ENCODE measurements at regions not wholly inside any gene's neighbourhood (a gene's known extent, or its start where the extent isn't known, plus 50 kb on each side); places are given as distances from the start of the nearest gene placed in this dataset.

GRCh38 chr1:116313776-116314175 is 59.3 kb upstream of the ATP1A1 start:
- H3K36me3 ChIP-seq (ENCODE audit: insufficient read depth) = no peaks in the 10 kb centered on the region
- Mint-ChIP-seq H3K36me3 (ENCODE audit: low read depth) (no peaks in the 10 kb centered on the region), H3K4me3 (no peak overlapping the region), H3K9me3 (no peaks in the 10 kb centered on the region), H3K27ac (no peak overlapping the region), H3K4me1 (peaks cover 21% of the 10 kb centered on the region), H3K27me3 (ENCODE audit: insufficient read depth, low read depth, poor library complexity) (no peaks in the 10 kb centered on the region)
- no peaks in the 10 kb centered on the region for H3K9me2 ChIP-seq (ENCODE audit: insufficient read depth)
- H3K79me2 ChIP-seq (replicated peaks; ENCODE audit: insufficient read depth) = no peaks in the 10 kb centered on the region
- peaks cover 12% of the 10 kb centered on the region for H3K4me1 ChIP-seq (ENCODE audit: insufficient read depth)
- no peak for DNase-seq (ENCODE audit: low spot score)
- H4K20me1 ChIP-seq (replicated peaks; ENCODE audit: insufficient read depth) = no peaks in the 10 kb centered on the region
- H3K4me3 ChIP-seq = no peak overlapping the region
- no peak overlapping the region for H3K27ac ChIP-seq (ENCODE audit: low read depth)
- TF ChIP-seq ETS1 (IDR thresholded peaks at IDR 0.05) (no peak), ZNF462 (CRISPR knock-in tag; IDR thresholded peaks at IDR 0.05) (no peak), EZH2phosphoT487 (IDR thresholded peaks at IDR 0.05; ENCODE audit: unreplicated experiment) (no peak)
- no peaks in the 10 kb centered on the region for H3F3A ChIP-seq (replicated peaks; ENCODE audit: low read depth)
- H2AFZ ChIP-seq = no peak overlapping the region
- no peaks in the 10 kb centered on the region for H3K27me3 ChIP-seq (ENCODE audit: insufficient read depth)
- ATAC-seq = no peak
- no peak overlapping the region for H3K4me2 ChIP-seq

- Histone ChIP-seq H3K36me3 (ENCODE audit: insufficient read depth) (no peaks in the 10 kb centered on the region), H3K27me3 (ENCODE audit: insufficient read depth) (no peaks in the 10 kb centered on the region), H4K20me1 (replicated peaks; ENCODE audit: insufficient read depth) (no peaks in the 10 kb centered on the region), H3K27ac (ENCODE audit: low read depth) (no peak overlapping the region), H3K4me3 (no peak overlapping the region), H3F3A (replicated peaks; ENCODE audit: low read depth) (no peaks in the 10 kb centered on the region), H3K79me2 (replicated peaks; ENCODE audit: insufficient read depth) (no peaks in the 10 kb centered on the region), H2AFZ (no peak overlapping the region), H3K4me2 (no peak overlapping the region), H3K4me1 (ENCODE audit: insufficient read depth) (peaks cover 12% of the 10 kb centered on the region), H3K9me2 (ENCODE audit: insufficient read depth) (no peaks in the 10 kb centered on the region)
- DNase-seq (ENCODE audit: low spot score) (no peak), ATAC-seq (no peak)
- H3K4me1 Mint-ChIP-seq = peaks cover 18% of the 10 kb centered on the region
- H3K9me3 Mint-ChIP-seq = no peaks in the 10 kb centered on the region
- no peaks in the 10 kb centered on the region for H3K36me3 Mint-ChIP-seq (ENCODE audit: low read depth)
- H3K27ac Mint-ChIP-seq = no peak overlapping the region
- H3K4me3 Mint-ChIP-seq = no peak overlapping the region
- no peaks in the 10 kb centered on the region for H3K27me3 Mint-ChIP-seq (ENCODE audit: insufficient read depth, low read depth, poor library complexity)
- no peak for TF ChIP-seq CTCF (conservative IDR thresholded peaks at IDR 0.05; ENCODE audit: low read depth in 2 of 2)
Measured at GRCh38 chr1:116314305-116314919, 58.6 kb upstream of the ATP1A1 start.
